Transverse colon (tissue), 4 donors: ENCODE measurements at regions not wholly inside any gene's neighbourhood (a gene's known extent, or its start where the extent isn't known, plus 50 kb on each side); places are given as distances from the start of the nearest gene placed in this dataset.

Experiments used
- DNase-seq: peaks from one replicate; pipeline ENCODE4 v3.0.0-alpha.2; 2019
- H3K27ac ChIP-seq, 4 donors: fragments of 200-600 bp; sonication (generic); 2 replicates each; pipeline ENCODE4 v1.5.1; 2016 to 2018; ENCODE audit warnings: inconsistent platforms in 4 of 4
- H3K27me3 ChIP-seq: fragments of 200-600 bp; sonication (generic); 2 replicates; pipeline ENCODE4 v1.5.1; 2017; ENCODE audit warnings: inconsistent platforms
- H3K36me3 ChIP-seq, 4 donors: fragments of 200-600 bp; sonication (generic); 2 replicates each; pipeline ENCODE4 v1.5.1; 2017 to 2019; ENCODE audit warnings: inconsistent platforms in 4 of 4
- H3K4me1 ChIP-seq, 4 donors: fragments of 200-600 bp; sonication (generic); 2 replicates each; pipeline ENCODE4 v1.5.1; 2017 to 2020; ENCODE audit warnings: inconsistent platforms in 4 of 4
- H3K4me3 ChIP-seq, 4 donors: fragments of 200-600 bp; sonication (generic); 1 replicate in 1 of 4; 2 replicates in 3 of 4; pipeline versions ENCODE4 v1.5.1 to v1.6.1; 2017 to 2019; ENCODE audit warnings: inconsistent platforms in 4 of 4
- H3K9me3 ChIP-seq, 2 donors: fragments of 200-600 bp; sonication (generic); 2 replicates each; pipeline ENCODE4 v1.5.1; 2017 to 2019; ENCODE audit warnings: inconsistent platforms in 2 of 2
- EP300 ChIP-seq: sonication (generic); formaldehyde crosslinking; IDR thresholded peaks from one replicate; pipeline ENCODE4 v1.6.1; 2017; ENCODE audit warnings: antibody characterized with exemption, low read depth
- POLR2A ChIP-seq: fragments of 450-650 bp; IDR thresholded peaks from one replicate; pipeline ENCODE4 v1.6.1; 2016; ENCODE audit warnings: antibody characterized with exemption, mild to moderate bottlenecking, moderate library complexity
- POLR2AphosphoS5 ChIP-seq, 3 donors: sonication (generic); formaldehyde crosslinking; IDR thresholded peaks; one replicate each; pipeline ENCODE4 v1.6.1; 2016; ENCODE audit warnings: antibody characterized with exemption in 3 of 3
- WGBS, 2 donors: methylation state at CpG; one replicate each; pipeline ENCODE4 v1.1.5; 2018; ENCODE audit warnings: low coverage in 1 of 2; 5-methylcytosine and 5-hydroxymethylcytosine counted together
- in situ Hi-C, 4 donors: fragments of 200-750 bp; cut with MboI; loops; one replicate each; pipeline versions ENCODE4 v1.15.0 to v1.15.1; 2017; ENCODE audit warnings: low sequenced_read_pairs in 3 of 4, low pct_ligation_motif_present in 1 of 4, low pct_unique_long_range_greater_than_20kb in 1 of 4
- intact Hi-C: fragments of 100-400 bp; cut with DNase I; formaldehyde crosslinking; loops from one replicate; pipeline ENCODE4 v1.15.1; 2023; ENCODE audit warnings: low total_unique reads
- TF ChIP-seq, protein P1 (sequence below), 5 experiments: fragments of 200-600 bp in 3 of 5; fragments of 450-650 bp in 2 of 5; sonication (generic) in 3 of 5; IDR thresholded peaks; 1 replicate in 2 of 5; 2 replicates in 3 of 5; pipeline ENCODE4 v1.5.1; 2016 to 2017; ENCODE audit warnings: antibody characterized with exemption in 5 of 5, inconsistent platforms in 3 of 5, mild to moderate bottlenecking in 2 of 5, moderate library complexity in 1 of 5

DNA sequence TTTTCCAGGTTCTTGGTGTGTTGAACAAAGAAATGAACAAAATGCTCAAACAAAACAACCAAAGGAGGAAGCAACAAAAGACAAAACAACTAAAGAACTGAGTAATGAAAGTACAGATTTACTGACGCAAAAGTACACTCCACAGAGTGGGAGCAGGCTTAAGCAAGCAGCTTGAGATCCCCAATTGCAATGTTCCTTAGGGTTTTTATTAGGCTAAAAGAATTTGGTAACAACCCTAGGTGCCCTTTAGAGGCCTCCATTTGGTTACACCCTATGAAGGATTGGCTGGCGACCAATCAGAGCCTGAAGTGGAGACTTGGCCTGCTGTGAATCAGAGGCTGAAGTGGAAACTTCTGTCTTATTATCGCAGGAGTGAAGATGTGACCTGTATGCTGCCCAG, 243.4 kb upstream of the ATP10A start:
- no peaks in the 10 kb centered on the region for H3K36me3 ChIP-seq
- 84 to 90% methylated on average over 2 to 3 of the region's 3 CpGs for WGBS, 2 donors
- in situ Hi-C loops (no loop called here), intact Hi-C loops (no loop called here)
- no peaks in the 10 kb centered on the region for H3K4me1 ChIP-seq
- no peak for DNase-seq
- no peak overlapping the region for H3K27ac ChIP-seq
- no peak overlapping the region for H3K4me3 ChIP-seq
- TF ChIP-seq POLR2AphosphoS5 (IDR thresholded peaks at IDR 0.05) (no peak), EP300 (no peak), POLR2A (no peak)
- TF ChIP-seq, protein P1, sequence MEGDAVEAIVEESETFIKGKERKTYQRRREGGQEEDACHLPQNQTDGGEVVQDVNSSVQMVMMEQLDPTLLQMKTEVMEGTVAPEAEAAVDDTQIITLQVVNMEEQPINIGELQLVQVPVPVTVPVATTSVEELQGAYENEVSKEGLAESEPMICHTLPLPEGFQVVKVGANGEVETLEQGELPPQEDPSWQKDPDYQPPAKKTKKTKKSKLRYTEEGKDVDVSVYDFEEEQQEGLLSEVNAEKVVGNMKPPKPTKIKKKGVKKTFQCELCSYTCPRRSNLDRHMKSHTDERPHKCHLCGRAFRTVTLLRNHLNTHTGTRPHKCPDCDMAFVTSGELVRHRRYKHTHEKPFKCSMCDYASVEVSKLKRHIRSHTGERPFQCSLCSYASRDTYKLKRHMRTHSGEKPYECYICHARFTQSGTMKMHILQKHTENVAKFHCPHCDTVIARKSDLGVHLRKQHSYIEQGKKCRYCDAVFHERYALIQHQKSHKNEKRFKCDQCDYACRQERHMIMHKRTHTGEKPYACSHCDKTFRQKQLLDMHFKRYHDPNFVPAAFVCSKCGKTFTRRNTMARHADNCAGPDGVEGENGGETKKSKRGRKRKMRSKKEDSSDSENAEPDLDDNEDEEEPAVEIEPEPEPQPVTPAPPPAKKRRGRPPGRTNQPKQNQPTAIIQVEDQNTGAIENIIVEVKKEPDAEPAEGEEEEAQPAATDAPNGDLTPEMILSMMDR (IDR thresholded peaks at IDR 0.05): no peak
- peaks cover 0 to 3% of the 10 kb centered on the region in 2 donors for H3K9me3 ChIP-seq
- no peaks in the 10 kb centered on the region for H3K27me3 ChIP-seq

DNA sequence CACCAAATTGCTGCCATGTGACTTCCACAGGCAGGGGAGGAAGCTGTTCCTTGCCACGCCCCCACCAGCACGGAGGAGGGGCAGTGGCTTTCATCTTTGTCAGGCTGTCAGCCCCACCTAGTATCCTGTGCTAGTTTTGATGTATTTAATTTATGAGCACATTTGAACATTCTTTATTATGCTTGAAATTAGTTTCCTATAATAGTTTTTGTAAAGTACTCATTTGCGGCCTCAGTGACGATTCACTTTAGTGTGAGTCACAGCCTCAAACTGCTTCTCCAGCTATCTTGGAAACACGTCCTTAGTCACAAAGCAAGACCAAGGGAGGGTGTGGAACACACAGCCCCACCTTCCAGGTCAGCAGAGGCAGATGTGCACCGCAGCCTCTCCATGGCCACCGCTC, 239.9 kb upstream of the ATP10A start:
- WGBS, 2 donors: 78% methylated on average over 7 of the region's 7 CpGs; no CpG with 5 or more reads in 1 of the 2 donors
- H3K27ac ChIP-seq: no peak overlapping the region
- TF ChIP-seq POLR2A (no peak), POLR2AphosphoS5 (IDR thresholded peaks at IDR 0.05) (no peak), EP300 (no peak)
- TF ChIP-seq, protein P1 (IDR thresholded peaks at IDR 0.05): no peak

DNA sequence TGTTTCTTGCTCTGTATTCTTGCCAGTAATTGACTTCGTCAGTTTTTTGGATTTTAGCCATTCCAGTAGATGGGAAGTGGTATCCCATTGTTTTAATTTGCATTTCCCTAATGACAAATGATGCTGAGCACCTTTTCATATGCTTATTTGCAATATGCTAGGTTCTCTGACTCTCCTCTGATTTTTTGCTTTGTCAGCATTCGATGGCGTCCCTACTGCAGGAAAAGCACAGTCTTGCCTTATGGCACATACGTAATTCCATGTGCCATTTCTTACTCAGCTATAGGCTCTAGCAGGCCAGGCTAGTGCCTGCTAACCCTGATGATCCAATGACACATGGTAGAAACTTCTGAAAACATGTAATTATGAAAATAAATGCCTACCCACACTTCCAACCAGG, 239.2 kb upstream of the ATP10A start:
- Histone ChIP-seq H3K4me3 (no peak overlapping the region), H3K27me3 (no peaks in the 10 kb centered on the region), H3K4me1 (no peaks in the 10 kb centered on the region), H3K36me3 (no peaks in the 10 kb centered on the region), H3K9me3 (peaks cover 0 to 3% of the 10 kb centered on the region in 2 donors), H3K27ac (no peak overlapping the region)
- in situ Hi-C loops (no loop called here), intact Hi-C loops (no loop called here)
- no peak for DNase-seq
- TF ChIP-seq POLR2AphosphoS5 (IDR thresholded peaks at IDR 0.05) (no peak), EP300 (no peak), POLR2A (no peak)
- TF ChIP-seq, protein P1 (IDR thresholded peaks at IDR 0.05): no peak
- WGBS, 2 donors: 83 to 91% methylated on average over 4 of the region's 4 CpGs

More for the DNA sequence above, 239.9 kb upstream of the ATP10A start:
- H3K9me3 ChIP-seq: peaks cover 0 to 3% of the 10 kb centered on the region in 2 donors
- in situ Hi-C loops (no loop called here), intact Hi-C loops (no loop called here)
- no peak for DNase-seq
- no peaks in the 10 kb centered on the region for H3K27me3 ChIP-seq
- H3K4me1 ChIP-seq: no peaks in the 10 kb centered on the region
- H3K4me3 ChIP-seq: no peak overlapping the region
- H3K36me3 ChIP-seq: no peaks in the 10 kb centered on the region

DNA sequence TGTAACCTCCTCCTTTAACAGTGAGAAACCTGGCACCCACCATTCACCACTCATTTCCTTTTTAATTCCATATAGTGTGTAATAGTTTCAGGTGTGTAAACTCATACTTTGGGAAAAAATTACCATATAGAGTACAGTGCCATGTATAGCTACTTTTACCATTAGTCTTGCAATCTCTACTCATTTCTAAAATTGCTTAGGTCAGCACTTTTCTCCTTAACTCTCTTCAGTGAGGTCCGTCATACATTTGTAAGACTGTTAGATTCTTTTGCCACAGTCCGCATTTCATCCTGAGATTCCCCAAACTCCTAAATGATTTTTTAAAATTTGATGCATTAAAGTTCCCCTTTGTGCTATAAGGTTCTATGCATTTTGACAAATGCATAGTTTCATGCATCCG, 238.3 kb upstream of the ATP10A start:
- intact Hi-C loops: no loop called here
- H3K36me3 ChIP-seq: no peaks in the 10 kb centered on the region
- no peaks in the 10 kb centered on the region for H3K4me1 ChIP-seq
- in situ Hi-C loops: no loop called here
- H3K4me3 ChIP-seq: no peak overlapping the region
- 89 to 94% methylated on average over 3 of the region's 3 CpGs for WGBS, 2 donors
- H3K27ac ChIP-seq: no peak overlapping the region
- DNase-seq: no peak
- H3K27me3 ChIP-seq: no peaks in the 10 kb centered on the region
- TF ChIP-seq POLR2A (no peak), POLR2AphosphoS5 (IDR thresholded peaks at IDR 0.05) (no peak), EP300 (no peak)
- TF ChIP-seq, protein P1 (IDR thresholded peaks at IDR 0.05): no peak
- H3K9me3 ChIP-seq: peaks cover 0 to under 1% of the 10 kb centered on the region in 2 donors
